ENCODE measurements at regions not wholly inside any gene's neighbourhood (a gene's known extent, or its start where the extent isn't known, plus 50 kb on each side); places are given as distances from the start of the nearest gene placed in this dataset.

DNA sequence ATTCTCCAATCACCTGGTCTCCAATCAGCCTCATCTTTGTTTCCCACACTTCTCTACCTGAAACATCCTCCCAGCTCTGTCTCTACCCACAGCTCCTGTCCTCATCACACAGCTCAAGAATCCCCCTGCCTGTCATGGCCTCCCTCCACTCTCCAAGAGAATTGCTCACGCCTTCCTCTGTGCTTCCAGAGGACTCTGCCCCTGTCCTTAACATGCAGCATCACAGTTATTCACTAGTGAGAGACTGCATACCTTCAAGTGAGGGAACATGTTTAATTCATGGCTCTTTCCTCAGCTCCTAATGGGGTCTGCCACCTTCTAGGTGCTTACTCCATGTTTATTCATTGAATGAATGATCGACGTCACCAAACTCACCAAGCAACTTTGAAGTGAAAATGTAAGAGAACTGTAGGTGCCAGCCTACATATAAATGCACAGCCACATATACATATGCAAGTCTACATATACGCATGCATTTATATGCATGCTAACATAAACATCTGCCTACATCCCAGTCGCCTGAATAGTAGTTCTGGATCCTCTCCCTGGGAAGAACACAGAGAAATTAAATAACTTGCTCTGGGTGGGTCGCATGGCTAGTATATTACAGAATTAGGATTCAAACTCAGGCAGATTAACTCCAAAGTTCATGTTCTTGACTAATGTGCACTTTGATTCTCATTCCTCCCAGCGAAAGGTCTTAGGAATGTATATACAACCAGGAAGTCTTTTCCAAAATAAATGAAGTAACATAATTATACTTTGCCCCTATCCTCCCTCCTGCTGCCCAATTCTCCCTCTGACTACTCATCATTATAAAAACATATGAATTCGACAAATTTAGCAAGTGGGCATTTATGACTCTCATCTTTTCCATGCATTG, 295.6 kb downstream of the MAFB start:
- Histone ChIP-seq H3K4me3 (ENCODE audit: low read depth, low read length) (no peak overlapping the region), H3K36me3 (replicated peaks) (no peaks in the 10 kb centered on the region), H3K27me3 (replicated peaks) (no peaks in the 10 kb centered on the region), H3K27ac (no peak overlapping the region)
- in situ Hi-C loops (cut with HindIII; ENCODE audit: low pct_ligation_motif_present, low sequenced_read_pairs) = no loop called here
- TF ChIP-seq, protein P1, sequence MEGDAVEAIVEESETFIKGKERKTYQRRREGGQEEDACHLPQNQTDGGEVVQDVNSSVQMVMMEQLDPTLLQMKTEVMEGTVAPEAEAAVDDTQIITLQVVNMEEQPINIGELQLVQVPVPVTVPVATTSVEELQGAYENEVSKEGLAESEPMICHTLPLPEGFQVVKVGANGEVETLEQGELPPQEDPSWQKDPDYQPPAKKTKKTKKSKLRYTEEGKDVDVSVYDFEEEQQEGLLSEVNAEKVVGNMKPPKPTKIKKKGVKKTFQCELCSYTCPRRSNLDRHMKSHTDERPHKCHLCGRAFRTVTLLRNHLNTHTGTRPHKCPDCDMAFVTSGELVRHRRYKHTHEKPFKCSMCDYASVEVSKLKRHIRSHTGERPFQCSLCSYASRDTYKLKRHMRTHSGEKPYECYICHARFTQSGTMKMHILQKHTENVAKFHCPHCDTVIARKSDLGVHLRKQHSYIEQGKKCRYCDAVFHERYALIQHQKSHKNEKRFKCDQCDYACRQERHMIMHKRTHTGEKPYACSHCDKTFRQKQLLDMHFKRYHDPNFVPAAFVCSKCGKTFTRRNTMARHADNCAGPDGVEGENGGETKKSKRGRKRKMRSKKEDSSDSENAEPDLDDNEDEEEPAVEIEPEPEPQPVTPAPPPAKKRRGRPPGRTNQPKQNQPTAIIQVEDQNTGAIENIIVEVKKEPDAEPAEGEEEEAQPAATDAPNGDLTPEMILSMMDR (IDR thresholded peaks at IDR 0.05; ENCODE audit: low read depth, low read length, missing control alignments) = no peak
- DNase-seq = no peak

GRCh38 chr20:40390654-40391053, 298.4 kb downstream of the MAFB start:
- TF ChIP-seq, protein P1 (IDR thresholded peaks at IDR 0.05; ENCODE audit: low read depth, low read length, missing control alignments) = no peak
- DNase-seq = no peak
- no peak overlapping the region for H3K4me3 ChIP-seq (ENCODE audit: low read depth, low read length)
- no peaks in the 10 kb centered on the region for H3K36me3 ChIP-seq (replicated peaks)
- H3K27ac ChIP-seq = no peak overlapping the region
- in situ Hi-C loops (cut with HindIII; ENCODE audit: low pct_ligation_motif_present, low sequenced_read_pairs) = no loop called here
- no peaks in the 10 kb centered on the region for H3K27me3 ChIP-seq (replicated peaks)

GRCh38 chr20:40370800-40371199, 318.2 kb downstream of the MAFB start:
- in situ Hi-C loops (cut with HindIII; ENCODE audit: low pct_ligation_motif_present, low sequenced_read_pairs) = no loop called here
- no peak overlapping the region for H3K27ac ChIP-seq
- no peaks in the 10 kb centered on the region for H3K36me3 ChIP-seq (replicated peaks)
- TF ChIP-seq, protein P1 (IDR thresholded peaks at IDR 0.05; ENCODE audit: low read depth, low read length, missing control alignments) = no peak
- DNase-seq = no peak
- H3K4me3 ChIP-seq (ENCODE audit: low read depth, low read length) = no peak overlapping the region
- H3K27me3 ChIP-seq (replicated peaks) = no peaks in the 10 kb centered on the region

DNA sequence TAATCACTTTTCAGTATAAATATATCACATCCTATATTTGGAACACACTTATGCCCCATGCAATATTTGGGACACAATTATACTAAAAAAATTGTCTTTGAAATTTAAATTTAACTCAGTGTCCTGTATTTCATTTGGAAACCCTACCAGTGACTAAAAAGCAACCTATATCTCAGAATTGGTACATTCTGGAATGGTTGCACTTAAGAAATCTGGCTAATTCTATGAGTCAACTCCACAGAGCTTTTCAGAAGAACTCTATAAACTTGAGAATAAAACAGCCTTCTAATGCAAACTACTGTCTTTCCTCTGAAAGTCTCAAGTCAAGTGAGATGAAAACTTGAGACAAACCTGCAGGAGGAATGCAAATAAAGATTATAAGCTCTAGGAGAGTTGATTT, 320.2 kb downstream of the MAFB start:
- no peak overlapping the region for H3K4me3 ChIP-seq (ENCODE audit: low read depth, low read length)
- H3K36me3 ChIP-seq (replicated peaks) = no peaks in the 10 kb centered on the region
- in situ Hi-C loops (cut with HindIII; ENCODE audit: low pct_ligation_motif_present, low sequenced_read_pairs) = no loop called here
- no peaks in the 10 kb centered on the region for H3K27me3 ChIP-seq (replicated peaks)
- no peak overlapping the region for H3K27ac ChIP-seq
- no peak for DNase-seq
- TF ChIP-seq, protein P1 (IDR thresholded peaks at IDR 0.05; ENCODE audit: low read depth, low read length, missing control alignments) = no peak

GRCh38 chr20:40361916-40362315, 327.1 kb downstream of the MAFB start:
- Histone ChIP-seq H3K4me3 (ENCODE audit: low read depth, low read length) (no peak overlapping the region), H3K36me3 (replicated peaks) (no peaks in the 10 kb centered on the region), H3K27ac (no peak overlapping the region), H3K27me3 (replicated peaks) (no peaks in the 10 kb centered on the region)
- DNase-seq = no peak
- TF ChIP-seq, protein P1 (IDR thresholded peaks at IDR 0.05; ENCODE audit: low read depth, low read length, missing control alignments) = no peak
- in situ Hi-C loops (cut with HindIII; ENCODE audit: low pct_ligation_motif_present, low sequenced_read_pairs) = no loop called here
